HL-60 (cell line): ENCODE measurements at regions not wholly inside any gene's neighbourhood (a gene's known extent, or its start where the extent isn't known, plus 50 kb on each side); places are given as distances from the start of the nearest gene placed in this dataset.

Source experiments
- DNase-seq, 2 experiments: peaks; one replicate each; pipeline ENCODE4 v3.0.0-alpha.2; 2010 to 2020; ENCODE audit warnings: low read depth in 1 of 2, low spot score in 1 of 2
- H3K27ac ChIP-seq: fragments of 250-450 bp; sonication (Bioruptor Pico); replicated peaks from 2 replicates; pipeline ENCODE4 v1.5.1; 2020; ENCODE audit warnings: mild to moderate bottlenecking, moderate library complexity
- H3K27me3 ChIP-seq: fragments of 250-450 bp; sonication (Bioruptor Pico); 2 replicates; pipeline ENCODE4 v1.5.1; 2021; ENCODE audit warnings: mild to moderate bottlenecking, moderate library complexity; ENCODE audit not compliant: insufficient read depth, poor library complexity, severe bottlenecking
- H3K4me3 ChIP-seq: replicated peaks from 2 replicates; pipeline ENCODE4 v1.5.1; 2011; ENCODE audit warnings: mild to moderate bottlenecking, control low read depth, low read length; ENCODE audit not compliant: insufficient read depth
- CTCF ChIP-seq: IDR thresholded peaks from one replicate; pipeline ENCODE4 v1.5.1; 2011; ENCODE audit warnings: low read length, control low read depth, inconsistent platforms; ENCODE audit not compliant: insufficient read depth
- GABPA ChIP-seq: IDR thresholded peaks from 2 replicates; pipeline ENCODE4 v1.6.1; 2012; ENCODE audit warnings: low read depth
- POLR2AphosphoS5 ChIP-seq: IDR thresholded peaks from 2 replicates; pipeline ENCODE4 v1.6.1; 2012; ENCODE audit warnings: low read depth
- SPI1 ChIP-seq: IDR thresholded peaks from 2 replicates; pipeline ENCODE4 v1.6.1; 2012; ENCODE audit warnings: low read depth, mild to moderate bottlenecking, borderline replicate concordance
- TF ChIP-seq, protein P1 (sequence below): IDR thresholded peaks from 2 replicates; pipeline ENCODE4 v1.6.1; 2012; ENCODE audit warnings: low read depth; ENCODE audit not compliant: insufficient replicate concordance

DNA sequence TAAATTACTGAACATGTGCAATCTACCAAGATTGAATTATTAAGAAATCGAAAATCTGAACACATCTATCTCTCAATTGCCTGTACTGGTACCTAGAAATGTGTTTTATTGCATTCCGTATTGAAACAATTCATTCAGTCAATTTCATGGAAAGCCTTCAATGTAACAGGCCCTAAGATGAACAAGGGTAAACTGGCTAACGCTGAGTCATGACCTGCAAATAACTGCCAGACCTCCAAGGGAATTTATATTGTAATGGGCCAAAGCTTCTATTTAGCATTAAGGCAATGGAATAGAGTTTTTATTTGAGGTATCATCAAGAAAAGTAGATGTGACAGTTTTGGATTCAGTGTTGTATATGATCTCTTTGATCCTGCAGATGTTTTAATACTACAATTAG is 49.9 kb upstream of the CD36 start:
- Histone ChIP-seq H3K4me3 (no peak overlapping the region), H3K27me3 (no peaks in the 10 kb centered on the region), H3K27ac (no peak overlapping the region)
- no peak for DNase-seq
- TF ChIP-seq POLR2AphosphoS5 = no peak
- no peak for TF ChIP-seq CTCF
- TF ChIP-seq, protein P1, sequence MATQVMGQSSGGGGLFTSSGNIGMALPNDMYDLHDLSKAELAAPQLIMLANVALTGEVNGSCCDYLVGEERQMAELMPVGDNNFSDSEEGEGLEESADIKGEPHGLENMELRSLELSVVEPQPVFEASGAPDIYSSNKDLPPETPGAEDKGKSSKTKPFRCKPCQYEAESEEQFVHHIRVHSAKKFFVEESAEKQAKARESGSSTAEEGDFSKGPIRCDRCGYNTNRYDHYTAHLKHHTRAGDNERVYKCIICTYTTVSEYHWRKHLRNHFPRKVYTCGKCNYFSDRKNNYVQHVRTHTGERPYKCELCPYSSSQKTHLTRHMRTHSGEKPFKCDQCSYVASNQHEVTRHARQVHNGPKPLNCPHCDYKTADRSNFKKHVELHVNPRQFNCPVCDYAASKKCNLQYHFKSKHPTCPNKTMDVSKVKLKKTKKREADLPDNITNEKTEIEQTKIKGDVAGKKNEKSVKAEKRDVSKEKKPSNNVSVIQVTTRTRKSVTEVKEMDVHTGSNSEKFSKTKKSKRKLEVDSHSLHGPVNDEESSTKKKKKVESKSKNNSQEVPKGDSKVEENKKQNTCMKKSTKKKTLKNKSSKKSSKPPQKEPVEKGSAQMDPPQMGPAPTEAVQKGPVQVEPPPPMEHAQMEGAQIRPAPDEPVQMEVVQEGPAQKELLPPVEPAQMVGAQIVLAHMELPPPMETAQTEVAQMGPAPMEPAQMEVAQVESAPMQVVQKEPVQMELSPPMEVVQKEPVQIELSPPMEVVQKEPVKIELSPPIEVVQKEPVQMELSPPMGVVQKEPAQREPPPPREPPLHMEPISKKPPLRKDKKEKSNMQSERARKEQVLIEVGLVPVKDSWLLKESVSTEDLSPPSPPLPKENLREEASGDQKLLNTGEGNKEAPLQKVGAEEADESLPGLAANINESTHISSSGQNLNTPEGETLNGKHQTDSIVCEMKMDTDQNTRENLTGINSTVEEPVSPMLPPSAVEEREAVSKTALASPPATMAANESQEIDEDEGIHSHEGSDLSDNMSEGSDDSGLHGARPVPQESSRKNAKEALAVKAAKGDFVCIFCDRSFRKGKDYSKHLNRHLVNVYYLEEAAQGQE = no peak
- TF ChIP-seq SPI1 = no peak
- no peak for TF ChIP-seq GABPA
